ENCODE measurements at regions not wholly inside any gene's neighbourhood (a gene's known extent, or its start where the extent isn't known, plus 50 kb on each side); places are given as distances from the start of the nearest gene placed in this dataset.
"Not testable (repeated sequence)": the region's sequence is repeated elsewhere in the genome, so short reads cannot be mapped to it uniquely, and the experiment has no call there.

DNA sequence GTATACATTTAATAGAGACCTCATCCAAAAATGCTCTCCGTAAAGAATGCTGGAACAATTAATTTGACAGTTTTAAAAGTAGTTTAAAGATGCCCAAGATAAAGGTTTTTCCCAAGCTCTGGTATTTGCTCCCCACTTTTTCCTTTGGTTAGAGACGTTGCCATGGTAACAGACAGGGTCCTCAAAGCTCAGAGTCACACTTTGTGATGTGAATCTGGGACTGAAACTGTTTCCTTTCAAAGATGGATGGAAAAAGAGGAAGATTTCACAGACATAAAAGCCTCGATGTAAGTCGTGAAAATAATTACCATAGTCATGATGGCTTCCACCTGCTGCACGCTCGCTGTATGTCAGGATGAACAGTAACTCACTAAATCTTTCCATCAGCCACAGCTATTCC, 229.5 kb downstream of the MSX2 start:
- Histone ChIP-seq H3K9me3 (ENCODE audit: low read length) (no peaks in the 10 kb centered on the region), H3K27ac (ENCODE audit: low read depth, low read length) (no peak overlapping the region), H3K4me3 (ENCODE audit: low read length) (no peak overlapping the region), H3K4me1 (ENCODE audit: insufficient read depth, low read length) (no peaks in the 10 kb centered on the region), H3K36me3 (ENCODE audit: insufficient read depth, low read length) (no peaks in the 10 kb centered on the region), H3K27me3 (ENCODE audit: insufficient read depth, low read length, poor library complexity, severe bottlenecking) (no peaks in the 10 kb centered on the region)
- no peaks in the 10 kb centered on the region for H3K4me1 Mint-ChIP-seq
- no peak for DNase-seq
- no peak overlapping the region for H3K27ac Mint-ChIP-seq
- POLR2A ChIA-PET: no interaction called here
- H3K9me3 Mint-ChIP-seq: peaks cover 0 to 2% (median 0%) of the 10 kb centered on the region in 5 donors
- H3K27me3 Mint-ChIP-seq: peaks cover 7 to 10% of the 10 kb centered on the region in 2 donors
- no peak overlapping the region for H3K4me3 Mint-ChIP-seq
- H3K36me3 Mint-ChIP-seq: no peaks in the 10 kb centered on the region
- CTCF ChIA-PET: no interaction called here

DNA sequence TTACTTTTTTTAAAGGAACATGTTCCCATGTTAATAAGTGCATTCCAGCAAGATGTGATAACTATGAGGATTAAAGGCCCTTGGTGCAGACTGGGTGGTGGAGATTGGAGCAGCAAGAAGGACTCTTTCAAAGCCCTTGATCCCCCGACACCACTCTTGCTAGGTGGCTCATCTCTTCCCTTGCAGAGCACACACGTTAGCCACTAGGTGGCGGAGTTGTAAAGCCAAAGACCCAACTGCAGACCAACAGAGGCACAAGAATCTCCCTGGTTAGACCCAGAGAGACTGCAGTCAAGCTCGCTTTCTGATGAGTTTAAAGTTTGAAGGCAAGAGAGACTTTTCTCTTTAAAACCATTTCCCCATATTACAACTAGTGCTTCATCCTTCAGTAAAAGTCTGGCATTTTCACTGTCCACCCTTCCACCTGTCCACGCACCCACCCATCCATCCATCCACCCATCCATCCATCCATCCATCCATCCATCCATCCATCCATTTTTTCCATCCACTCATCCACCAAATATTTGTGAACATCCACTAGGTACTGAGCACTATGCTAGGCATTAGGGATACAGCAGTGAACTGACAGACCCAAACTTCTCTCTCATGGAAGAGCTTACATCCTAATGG, 226.9 kb downstream of the MSX2 start:
- no peaks in the 10 kb centered on the region for H3K9me3 Mint-ChIP-seq
- no peak overlapping the region for H3K27ac Mint-ChIP-seq
- H3K4me3 ChIP-seq (ENCODE audit: low read length): no peak overlapping the region
- CTCF ChIA-PET: interaction anchor here (1.0 to 1.1 kb wide), 2 partner anchors 11 to 16 kb away, joined by 3 read pairs; no protein-coding TSS in a partner anchor
- H3K27ac ChIP-seq (ENCODE audit: low read depth, low read length): no peak overlapping the region
- no peak overlapping the region for H3K4me3 Mint-ChIP-seq
- H3K9me3 ChIP-seq (ENCODE audit: low read length): no peaks in the 10 kb centered on the region
- POLR2A ChIA-PET: no interaction called here
- no peaks in the 10 kb centered on the region for H3K4me1 ChIP-seq (ENCODE audit: insufficient read depth, low read length)
- H3K27me3 Mint-ChIP-seq: peaks cover 5 to 10% of the 10 kb centered on the region in 2 donors
- peak; percentile 5 to 56 (median 26) for DNase-seq
- no peaks in the 10 kb centered on the region for H3K27me3 ChIP-seq (ENCODE audit: insufficient read depth, low read length, poor library complexity, severe bottlenecking)
- no peaks in the 10 kb centered on the region for H3K36me3 ChIP-seq (ENCODE audit: insufficient read depth, low read length)
- H3K4me1 Mint-ChIP-seq: no peaks in the 10 kb centered on the region
- H3K36me3 Mint-ChIP-seq: no peaks in the 10 kb centered on the region

DNA sequence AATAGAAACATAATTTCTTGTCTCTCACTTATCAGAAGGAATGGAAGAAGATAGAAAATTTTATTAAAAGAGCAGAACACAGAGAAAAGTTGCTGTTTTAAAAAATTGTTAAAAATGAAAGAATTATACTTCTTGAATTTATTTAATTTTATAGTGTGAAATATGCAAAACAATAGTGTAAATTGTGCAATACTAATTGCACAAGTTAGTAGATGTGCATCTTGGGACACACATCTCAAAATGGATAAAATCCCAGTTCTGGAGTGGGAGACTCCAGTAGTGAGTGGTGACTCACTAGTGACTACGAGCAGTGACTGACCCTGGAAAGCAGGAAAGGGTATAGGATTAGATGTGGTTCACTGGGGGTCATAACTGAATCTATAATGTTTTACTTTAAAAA, 223.2 kb downstream of the MSX2 start:
- no peaks in the 10 kb centered on the region for H3K27me3 ChIP-seq (ENCODE audit: insufficient read depth, low read length, poor library complexity, severe bottlenecking)
- no peaks in the 10 kb centered on the region for H3K9me3 Mint-ChIP-seq
- H3K36me3 ChIP-seq (ENCODE audit: insufficient read depth, low read length): no peaks in the 10 kb centered on the region
- no peak overlapping the region for H3K4me3 ChIP-seq (ENCODE audit: low read length)
- H3K27me3 Mint-ChIP-seq: peaks cover 5 to 13% of the 10 kb centered on the region in 2 donors
- H3K27ac Mint-ChIP-seq: no peak overlapping the region
- H3K4me1 ChIP-seq (ENCODE audit: insufficient read depth, low read length): no peaks in the 10 kb centered on the region
- CTCF ChIA-PET: no interaction called here
- H3K4me3 Mint-ChIP-seq: no peak overlapping the region
- no peaks in the 10 kb centered on the region for H3K9me3 ChIP-seq (ENCODE audit: low read length)
- H3K36me3 Mint-ChIP-seq: no peaks in the 10 kb centered on the region
- no peak overlapping the region for H3K27ac ChIP-seq (ENCODE audit: low read depth, low read length)
- DNase-seq: no peak
- POLR2A ChIA-PET: no interaction called here
- no peaks in the 10 kb centered on the region for H3K4me1 Mint-ChIP-seq

DNA sequence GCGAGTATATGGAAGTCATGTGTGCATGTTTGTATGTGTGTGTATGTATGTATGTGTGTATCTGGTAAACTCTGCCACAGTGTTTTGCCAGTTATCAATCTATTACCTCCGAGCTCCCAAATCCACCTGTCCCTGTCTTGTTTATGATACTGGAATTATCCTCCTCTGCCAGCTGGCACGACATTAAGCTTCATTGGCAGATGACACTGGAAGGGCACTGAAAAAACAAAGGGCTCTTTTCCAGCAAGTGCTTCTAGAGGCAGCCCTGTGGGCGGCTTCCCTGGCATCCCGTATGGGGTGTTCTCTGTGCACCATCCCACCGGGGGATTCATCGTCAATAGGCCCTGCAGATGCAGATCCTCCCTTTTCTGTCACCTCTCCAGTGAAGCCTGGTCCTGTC, 221.5 kb downstream of the MSX2 start:
- H3K4me1 ChIP-seq (ENCODE audit: insufficient read depth, low read length): no peaks in the 10 kb centered on the region
- no peaks in the 10 kb centered on the region for H3K27me3 ChIP-seq (ENCODE audit: insufficient read depth, low read length, poor library complexity, severe bottlenecking)
- POLR2A ChIA-PET: no interaction called here
- peaks cover 0 to 21% of the 10 kb centered on the region in 2 donors for H3K27me3 Mint-ChIP-seq
- no peaks in the 10 kb centered on the region for H3K9me3 ChIP-seq (ENCODE audit: low read length)
- no peak overlapping the region for H3K27ac Mint-ChIP-seq
- H3K27ac ChIP-seq (ENCODE audit: low read depth, low read length): no peak overlapping the region
- no peak overlapping the region for H3K4me3 ChIP-seq (ENCODE audit: low read length)
- H3K36me3 ChIP-seq (ENCODE audit: insufficient read depth, low read length): no peaks in the 10 kb centered on the region
- DNase-seq: no peak
- no peaks in the 10 kb centered on the region for H3K9me3 Mint-ChIP-seq
- CTCF ChIA-PET: no interaction called here
- H3K4me1 Mint-ChIP-seq: no peaks in the 10 kb centered on the region
- no peak overlapping the region for H3K4me3 Mint-ChIP-seq
- no peaks in the 10 kb centered on the region for H3K36me3 Mint-ChIP-seq

DNA sequence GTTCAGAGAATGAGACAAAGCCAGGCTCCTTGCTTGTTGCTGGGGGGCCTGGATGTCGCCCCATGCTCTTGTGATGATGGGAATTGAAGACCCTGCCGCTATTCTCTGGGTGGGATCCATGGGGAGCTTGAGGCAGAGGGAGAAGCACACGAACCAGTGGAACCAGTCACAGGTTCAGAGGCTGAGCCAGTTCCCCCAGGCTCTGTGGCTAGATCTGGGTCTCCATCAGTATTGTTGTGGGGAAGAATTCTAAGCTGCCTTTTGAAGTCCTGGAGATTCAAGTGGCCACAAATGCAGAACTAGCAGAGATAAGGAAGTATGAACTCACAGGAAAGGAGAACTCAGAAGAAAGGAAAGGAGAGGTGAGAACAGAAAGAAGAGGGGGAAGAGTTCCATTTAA, 219.4 kb downstream of the MSX2 start:
- H3K4me1 ChIP-seq (ENCODE audit: insufficient read depth, low read length): no peaks in the 10 kb centered on the region
- no peak overlapping the region for H3K27ac ChIP-seq (ENCODE audit: low read depth, low read length)
- H3K9me3 ChIP-seq (ENCODE audit: low read length): no peaks in the 10 kb centered on the region
- no peaks in the 10 kb centered on the region for H3K36me3 ChIP-seq (ENCODE audit: insufficient read depth, low read length)
- DNase-seq: no peak
- POLR2A ChIA-PET: no interaction called here
- Mint-ChIP-seq H3K4me3 (no peak overlapping the region), H3K27ac (no peak overlapping the region), H3K36me3 (no peaks in the 10 kb centered on the region), H3K27me3 (peaks cover 4 to 23% of the 10 kb centered on the region in 2 donors), H3K4me1 (no peaks in the 10 kb centered on the region), H3K9me3 (no peaks in the 10 kb centered on the region)
- no peaks in the 10 kb centered on the region for H3K27me3 ChIP-seq (ENCODE audit: insufficient read depth, low read length, poor library complexity, severe bottlenecking)
- CTCF ChIA-PET: no interaction called here
- H3K4me3 ChIP-seq (ENCODE audit: low read length): no peak overlapping the region

DNA sequence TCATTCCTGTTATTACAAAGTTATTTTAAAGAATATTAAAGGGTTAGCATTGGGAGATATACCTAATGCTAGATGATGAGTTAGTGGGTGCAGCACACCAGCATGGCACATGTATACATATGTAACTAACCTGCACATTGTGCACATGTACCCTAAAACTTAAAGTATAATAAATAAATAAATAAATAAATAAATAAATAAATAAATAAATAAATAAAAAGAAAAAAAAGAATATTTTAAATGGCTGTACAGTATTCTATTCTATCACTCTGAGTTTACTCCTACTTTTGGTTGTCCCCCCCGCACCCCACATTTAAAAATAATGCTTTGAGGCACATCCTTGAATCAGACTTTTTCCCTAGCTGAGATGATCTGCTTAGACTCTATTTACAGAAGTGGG, 218.6 kb downstream of the MSX2 start:
- H3K4me3 Mint-ChIP-seq; H3K36me3 Mint-ChIP-seq; POLR2A ChIA-PET; H3K27ac Mint-ChIP-seq; H3K4me1 Mint-ChIP-seq; H3K36me3 ChIP-seq (ENCODE audit: insufficient read depth, low read length); H3K4me1 ChIP-seq (ENCODE audit: insufficient read depth, low read length); H3K4me3 ChIP-seq (ENCODE audit: low read length); H3K9me3 Mint-ChIP-seq; H3K27me3 ChIP-seq (ENCODE audit: insufficient read depth, low read length, poor library complexity, severe bottlenecking); H3K27ac ChIP-seq (ENCODE audit: low read depth, low read length); CTCF ChIA-PET; H3K9me3 ChIP-seq (ENCODE audit: low read length); DNase-seq: not testable (repeated sequence)
- H3K27me3 Mint-ChIP-seq: peaks cover 4 to 23% of the 10 kb centered on the region in 2 donors

DNA sequence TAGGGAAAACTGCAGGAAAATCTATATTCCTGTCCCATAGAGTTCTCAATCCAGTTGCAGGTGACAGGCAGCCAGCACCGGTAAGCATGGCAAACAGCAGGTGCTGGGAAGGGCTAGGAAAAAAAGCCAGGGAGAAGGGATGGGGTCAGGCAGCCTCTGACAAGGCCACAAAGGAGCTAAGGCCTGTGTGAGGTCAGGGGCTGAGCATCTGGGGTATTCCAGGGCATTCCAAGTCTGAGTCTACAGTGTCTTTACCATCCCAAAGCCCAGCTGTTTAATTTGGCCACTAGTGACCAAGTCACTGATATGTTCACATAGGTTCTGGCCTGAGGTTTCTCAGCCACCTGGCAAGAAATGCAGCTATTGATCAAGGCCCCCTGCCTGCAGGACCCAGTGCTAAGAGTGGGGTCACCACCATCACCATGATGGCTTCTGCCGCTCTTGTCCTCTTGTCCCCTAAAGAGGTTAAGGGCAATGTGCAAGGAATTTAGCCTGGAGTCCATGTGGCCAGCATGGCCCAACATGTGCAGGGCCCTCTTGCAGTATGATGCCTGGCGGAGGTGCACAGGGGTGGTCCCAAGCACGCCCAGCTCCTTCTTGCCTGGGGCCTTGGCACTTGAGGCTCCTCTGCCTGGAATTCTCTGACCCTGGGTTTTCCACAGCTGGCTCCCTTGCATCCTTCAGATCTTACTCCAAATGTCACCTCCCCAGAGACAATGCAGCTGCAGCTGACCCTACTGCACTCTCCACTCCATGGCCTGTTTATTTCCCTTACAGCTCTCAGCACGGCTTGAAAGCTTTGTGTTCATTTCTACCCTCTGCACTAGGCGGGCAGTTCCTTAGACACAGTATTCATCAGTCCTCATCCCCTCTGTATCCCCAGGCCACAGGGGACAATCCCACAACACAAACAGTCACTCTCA, 213.1 kb downstream of the MSX2 start:
- no peaks in the 10 kb centered on the region for H3K27me3 ChIP-seq (ENCODE audit: insufficient read depth, low read length, poor library complexity, severe bottlenecking)
- H3K36me3 ChIP-seq (ENCODE audit: insufficient read depth, low read length): no peaks in the 10 kb centered on the region
- CTCF ChIA-PET: interaction anchor here (1.8 kb wide), 1 partner anchor 12 kb away, joined by 5 read pairs; no protein-coding TSS in a partner anchor
- H3K9me3 ChIP-seq (ENCODE audit: low read length): no peaks in the 10 kb centered on the region
- Mint-ChIP-seq H3K9me3 (peaks cover 0 to 3% (median 0%) of the 10 kb centered on the region in 5 donors), H3K36me3 (no peaks in the 10 kb centered on the region), H3K27me3 (peaks cover 5 to 40% of the 10 kb centered on the region in 2 donors), H3K4me3 (no peak overlapping the region), H3K27ac (no peak overlapping the region), H3K4me1 (peaks cover 0 to 7% (median 2%) of the 10 kb centered on the region in 3 donors)
- no peak for DNase-seq
- POLR2A ChIA-PET: no interaction called here
- H3K4me1 ChIP-seq (ENCODE audit: insufficient read depth, low read length): no peaks in the 10 kb centered on the region
- no peak overlapping the region for H3K4me3 ChIP-seq (ENCODE audit: low read length)
- H3K27ac ChIP-seq (ENCODE audit: low read depth, low read length): no peak overlapping the region

DNA sequence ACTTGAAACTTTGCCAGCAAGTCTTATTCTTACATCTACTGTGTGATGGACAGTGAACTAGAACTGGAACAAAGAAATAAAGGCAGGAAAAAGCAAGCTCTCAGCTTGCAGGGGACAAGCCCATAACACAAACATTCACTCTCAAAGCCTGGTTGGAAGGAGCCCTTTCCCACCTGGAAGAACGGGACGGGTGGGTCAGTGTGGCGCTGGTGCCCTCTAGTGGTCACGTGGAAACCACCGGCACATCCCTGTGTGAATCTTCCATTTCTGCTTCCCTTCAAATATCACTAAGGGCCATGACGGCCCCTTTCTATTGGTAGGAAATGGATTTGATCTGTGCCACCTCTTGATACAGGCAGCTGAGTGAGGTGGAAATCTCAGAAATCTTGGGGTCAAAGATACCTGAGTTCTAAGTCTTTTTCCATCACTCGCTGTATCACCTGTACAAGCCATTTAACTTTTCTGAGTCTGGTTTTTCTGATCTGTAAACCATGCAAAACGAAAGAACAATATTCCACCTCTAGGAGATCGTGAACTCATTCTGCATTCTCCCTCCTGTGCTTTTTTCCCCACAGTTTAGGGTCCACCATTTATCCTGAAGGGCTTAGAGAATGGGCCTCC, 211.6 kb downstream of the MSX2 start:
- H3K27ac ChIP-seq (ENCODE audit: low read depth, low read length): no peak overlapping the region
- POLR2A ChIA-PET: no interaction called here
- no peak overlapping the region for H3K4me3 ChIP-seq (ENCODE audit: low read length)
- DNase-seq: peak in 2 of 5 donors; percentile 5 to 10
- H3K27me3 Mint-ChIP-seq: peaks cover 5 to 29% of the 10 kb centered on the region in 2 donors
- H3K9me3 Mint-ChIP-seq: peaks cover 0 to 3% (median 0%) of the 10 kb centered on the region in 5 donors
- peaks cover 0 to 7% (median 2%) of the 10 kb centered on the region in 3 donors for H3K4me1 Mint-ChIP-seq
- no peaks in the 10 kb centered on the region for H3K36me3 Mint-ChIP-seq
- no peaks in the 10 kb centered on the region for H3K27me3 ChIP-seq (ENCODE audit: insufficient read depth, low read length, poor library complexity, severe bottlenecking)
- CTCF ChIA-PET: interaction anchor here (0.6 to 1.8 kb wide), 3 partner anchors 11 to 25 kb away, joined by 3 to 5 read pairs (median 3); no protein-coding TSS in a partner anchor
- H3K9me3 ChIP-seq (ENCODE audit: low read length): no peaks in the 10 kb centered on the region
- H3K4me1 ChIP-seq (ENCODE audit: insufficient read depth, low read length): no peaks in the 10 kb centered on the region
- H3K36me3 ChIP-seq (ENCODE audit: insufficient read depth, low read length): no peaks in the 10 kb centered on the region
- no peak overlapping the region for H3K27ac Mint-ChIP-seq
- H3K4me3 Mint-ChIP-seq: no peak overlapping the region
